Activated T-cell treated with anti-CD3 and anti-CD28 coated beads, Interleukin-2, amount 50 U/mL, for 4 hours (primary cell): ENCODE measurements at regions not wholly inside any gene's neighbourhood (a gene's known extent, or its start where the extent isn't known, plus 50 kb on each side); places are given as distances from the start of the nearest gene placed in this dataset.
"Not testable (repeated sequence)": the region's sequence is repeated elsewhere in the genome, so short reads cannot be mapped to it uniquely, and the experiment has no call there.

ENCODE experiments used
- ATAC-seq, 2 donors: fragments of 200-7000 bp; cut with Tn5 transposase; one replicate each; pipeline ENCODE4 v1.10.0; 2021
- DNase-seq: peaks from one replicate; pipeline ENCODE4 v3.0.0-alpha.2; 2020
- H3K27me3 Mint-ChIP-seq: one replicate; pipeline ENCODE4 v1.8.0; 2021; ENCODE audit warnings: low read depth, mixed read lengths
- H3K36me3 Mint-ChIP-seq: one replicate; pipeline ENCODE4 v1.8.0; 2022; ENCODE audit warnings: mixed read lengths; ENCODE audit not compliant: insufficient read depth
- H3K4me1 Mint-ChIP-seq: one replicate; pipeline ENCODE4 v1.8.0; 2021; ENCODE audit warnings: low read depth, mixed read lengths
- H3K4me3 Mint-ChIP-seq: one replicate; pipeline ENCODE4 v1.8.0; 2021; ENCODE audit warnings: mild to moderate bottlenecking, moderate library complexity, mixed read lengths
- H3K9me3 Mint-ChIP-seq: one replicate; pipeline ENCODE4 v1.8.0; 2021; ENCODE audit warnings: mixed read lengths

DNA sequence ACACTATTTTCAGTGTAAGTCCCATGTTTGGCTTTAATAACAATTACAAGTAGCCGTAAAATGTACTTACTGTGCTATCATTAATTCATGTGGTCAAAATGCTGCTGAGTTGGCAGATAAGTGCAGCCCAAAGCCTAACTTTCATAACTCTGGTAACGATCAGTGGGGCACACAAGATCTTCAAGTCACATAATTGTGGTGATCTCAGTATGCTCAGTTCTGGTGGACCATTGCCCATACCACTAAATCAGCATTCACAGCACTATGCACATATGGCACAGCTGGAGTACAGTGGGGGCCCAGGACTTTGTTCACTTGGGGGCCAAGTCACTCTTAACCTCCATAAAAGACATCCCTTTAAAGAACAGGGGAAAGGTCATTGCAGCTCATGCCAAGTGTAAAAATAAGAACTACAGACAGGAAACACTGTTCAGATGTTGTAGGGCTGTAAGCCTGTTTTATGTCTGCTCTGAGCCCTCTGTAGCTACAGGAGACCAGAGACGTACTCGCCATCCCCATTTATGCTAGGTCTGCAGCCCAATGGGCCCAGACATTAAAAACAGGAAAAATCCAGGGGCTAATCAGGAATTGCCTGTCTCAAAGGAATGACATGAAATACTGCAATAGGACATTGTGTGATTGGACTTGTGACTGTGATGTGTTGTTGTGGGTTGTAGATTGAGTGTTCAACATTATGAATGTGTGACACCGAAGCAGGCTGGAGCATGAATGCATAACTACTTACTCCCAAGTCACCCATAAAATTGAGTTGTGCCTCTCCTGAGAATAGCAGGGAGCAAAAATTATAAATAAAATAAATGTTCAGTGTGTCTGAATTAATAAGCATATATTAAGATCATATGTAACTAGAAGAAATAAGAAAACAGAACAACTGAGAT is 282.5 kb upstream of the EPHA3 start:
- H3K9me3 Mint-ChIP-seq: peaks cover 5% of the 10 kb centered on the region
- ATAC-seq: no peak
- no peak for DNase-seq
- H3K36me3 Mint-ChIP-seq: no peaks in the 10 kb centered on the region
- H3K4me3 Mint-ChIP-seq: no peak overlapping the region
- no peaks in the 10 kb centered on the region for H3K4me1 Mint-ChIP-seq
- no peaks in the 10 kb centered on the region for H3K27me3 Mint-ChIP-seq

GRCh38 chr3:88828466-88828865 is 279.0 kb upstream of the EPHA3 start:
- DNase-seq (no peak), ATAC-seq (no peak)
- Mint-ChIP-seq H3K36me3 (no peaks in the 10 kb centered on the region), H3K4me3 (no peak overlapping the region), H3K9me3 (peaks cover 5% of the 10 kb centered on the region), H3K27me3 (no peaks in the 10 kb centered on the region), H3K4me1 (no peaks in the 10 kb centered on the region)

- DNase-seq (no peak), ATAC-seq (no peak)
- no peaks in the 10 kb centered on the region for H3K4me1 Mint-ChIP-seq
- no peak overlapping the region for H3K4me3 Mint-ChIP-seq
- H3K9me3 Mint-ChIP-seq: peaks cover 15% of the 10 kb centered on the region
- no peaks in the 10 kb centered on the region for H3K27me3 Mint-ChIP-seq
- no peaks in the 10 kb centered on the region for H3K36me3 Mint-ChIP-seq
Measured at GRCh38 chr3:88852606-88853005, 254.8 kb upstream of the EPHA3 start.

DNA sequence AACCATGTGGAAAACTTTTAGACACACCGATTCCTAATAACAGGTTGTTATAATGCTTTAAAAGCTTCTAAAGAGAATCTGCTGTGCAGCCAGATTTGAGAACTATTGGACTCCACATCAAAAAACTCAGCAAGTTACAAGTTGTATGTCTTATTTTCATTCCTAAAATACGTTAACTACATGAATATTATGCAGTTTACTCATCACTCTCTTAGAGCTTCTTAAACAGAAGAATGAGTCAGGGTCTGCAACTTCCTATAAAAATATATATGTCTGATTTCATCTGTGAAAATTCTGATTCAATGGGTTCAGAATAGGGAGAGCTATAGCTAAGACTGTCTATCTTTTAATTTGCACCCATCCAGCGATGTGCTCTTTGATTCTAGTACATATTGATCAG is 244.2 kb upstream of the EPHA3 start:
- no peaks in the 10 kb centered on the region for H3K27me3 Mint-ChIP-seq
- H3K36me3 Mint-ChIP-seq: no peaks in the 10 kb centered on the region
- DNase-seq (no peak), ATAC-seq (no peak)
- no peak overlapping the region for H3K4me3 Mint-ChIP-seq
- no peaks in the 10 kb centered on the region for H3K4me1 Mint-ChIP-seq
- peaks cover 9% of the 10 kb centered on the region for H3K9me3 Mint-ChIP-seq

DNA sequence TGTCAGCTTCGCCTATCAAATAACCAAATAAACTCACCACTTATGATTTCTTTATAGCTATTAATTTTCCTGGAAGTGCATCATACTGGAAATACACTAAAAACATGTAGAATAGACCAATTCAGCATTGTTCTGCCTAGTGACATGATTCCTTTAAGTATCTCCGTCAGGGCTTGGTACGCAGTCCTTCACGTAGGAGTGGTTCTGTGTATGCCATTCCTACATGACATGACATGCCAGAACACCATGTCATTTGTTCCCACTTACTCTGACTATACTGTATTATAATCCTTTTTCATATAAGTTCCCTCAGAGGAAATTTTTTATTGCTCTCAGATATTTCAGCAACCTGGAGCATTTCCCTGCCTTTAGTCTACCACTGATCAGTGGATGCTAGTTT is 230.7 kb upstream of the EPHA3 start:
- no peak for ATAC-seq
- no peaks in the 10 kb centered on the region for H3K36me3 Mint-ChIP-seq
- H3K9me3 Mint-ChIP-seq: peaks cover 2% of the 10 kb centered on the region
- H3K4me3 Mint-ChIP-seq: no peak overlapping the region
- H3K4me1 Mint-ChIP-seq: no peaks in the 10 kb centered on the region
- DNase-seq: no peak
- no peaks in the 10 kb centered on the region for H3K27me3 Mint-ChIP-seq

DNA sequence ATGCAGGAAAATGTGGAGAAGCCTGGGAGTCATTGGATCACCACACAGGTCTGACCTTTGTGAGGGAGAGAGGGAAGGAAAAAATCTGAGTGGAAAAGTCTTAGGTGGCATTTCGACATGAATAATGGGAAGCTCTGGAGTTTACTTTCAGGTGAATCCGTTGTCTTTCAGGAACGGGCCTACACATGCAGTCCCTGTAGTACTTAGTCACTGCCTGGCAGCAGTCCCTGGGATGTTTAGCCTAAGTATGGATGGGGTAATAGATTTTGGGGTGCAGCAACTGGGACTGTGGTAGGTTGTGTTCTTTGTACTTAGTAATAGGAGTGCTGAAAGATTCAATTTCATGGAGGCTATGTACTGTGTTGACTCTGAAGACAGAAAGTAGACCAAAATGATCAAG is 227.5 kb upstream of the EPHA3 start:
- Mint-ChIP-seq H3K4me1 (no peaks in the 10 kb centered on the region), H3K27me3 (no peaks in the 10 kb centered on the region), H3K4me3 (no peak overlapping the region), H3K36me3 (no peaks in the 10 kb centered on the region), H3K9me3 (peaks cover 6% of the 10 kb centered on the region)
- no peak for ATAC-seq
- no peak for DNase-seq

DNA sequence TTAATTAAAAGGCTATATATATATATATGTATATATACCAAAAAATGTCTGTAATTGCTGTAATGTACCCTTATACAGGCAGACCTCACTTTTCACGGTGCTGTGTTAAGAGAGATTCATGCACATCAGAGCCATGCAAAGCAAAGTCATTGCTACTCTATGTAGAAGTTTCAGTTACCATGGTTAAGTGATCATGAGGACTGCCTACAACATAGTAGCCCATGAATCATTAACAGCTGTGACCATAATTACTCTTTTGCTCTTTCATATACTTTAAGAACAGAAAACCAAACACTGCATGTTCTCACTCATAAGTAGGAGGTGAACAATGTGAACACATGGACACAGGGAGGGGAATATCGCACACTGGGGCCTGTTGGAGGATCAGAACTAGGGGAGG is 225.3 kb upstream of the EPHA3 start:
- Mint-ChIP-seq H3K36me3 (no peaks in the 10 kb centered on the region), H3K4me1 (no peaks in the 10 kb centered on the region), H3K27me3 (no peaks in the 10 kb centered on the region), H3K4me3 (no peak overlapping the region), H3K9me3 (peaks cover 13% of the 10 kb centered on the region)
- DNase-seq (no peak), ATAC-seq (no peak)

DNA sequence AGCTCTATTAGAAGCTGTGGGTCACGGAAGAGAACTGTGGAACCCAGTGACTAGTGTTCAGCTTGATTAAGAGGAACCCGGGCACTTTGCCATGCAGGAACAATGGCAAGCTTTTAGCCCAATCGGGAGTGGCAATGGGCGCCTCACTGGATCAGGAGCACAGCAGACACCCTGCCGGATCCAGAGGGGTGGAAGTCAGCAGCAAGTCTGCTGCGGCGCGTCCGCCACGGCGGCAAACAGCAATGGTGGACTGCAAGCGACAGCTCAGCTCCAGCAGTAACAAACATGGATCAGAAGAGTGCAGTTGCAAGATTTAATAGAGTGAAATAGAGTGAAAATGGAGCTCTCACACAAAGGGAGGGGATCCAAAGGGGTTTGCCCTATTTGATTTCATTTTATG is 220.8 kb upstream of the EPHA3 start:
- H3K9me3 Mint-ChIP-seq: peaks cover 20% of the 10 kb centered on the region
- not testable (repeated sequence) for H3K4me1 Mint-ChIP-seq, H3K36me3 Mint-ChIP-seq, DNase-seq, H3K4me3 Mint-ChIP-seq, ATAC-seq, H3K27me3 Mint-ChIP-seq

GRCh38 chr3:88896026-88896425 is 211.4 kb upstream of the EPHA3 start:
- Mint-ChIP-seq H3K4me1 (no peaks in the 10 kb centered on the region), H3K36me3 (no peaks in the 10 kb centered on the region), H3K4me3 (no peak overlapping the region), H3K9me3 (peaks cover 4% of the 10 kb centered on the region), H3K27me3 (no peaks in the 10 kb centered on the region)
- ATAC-seq (no peak), DNase-seq (no peak)

GRCh38 chr3:88912294-88912877 is 195.0 kb upstream of the EPHA3 start:
- Mint-ChIP-seq H3K27me3 (no peaks in the 10 kb centered on the region), H3K36me3 (no peaks in the 10 kb centered on the region), H3K4me3 (no peak overlapping the region), H3K4me1 (no peaks in the 10 kb centered on the region), H3K9me3 (peaks cover 11% of the 10 kb centered on the region)
- no peak for ATAC-seq
- DNase-seq: no peak

DNA sequence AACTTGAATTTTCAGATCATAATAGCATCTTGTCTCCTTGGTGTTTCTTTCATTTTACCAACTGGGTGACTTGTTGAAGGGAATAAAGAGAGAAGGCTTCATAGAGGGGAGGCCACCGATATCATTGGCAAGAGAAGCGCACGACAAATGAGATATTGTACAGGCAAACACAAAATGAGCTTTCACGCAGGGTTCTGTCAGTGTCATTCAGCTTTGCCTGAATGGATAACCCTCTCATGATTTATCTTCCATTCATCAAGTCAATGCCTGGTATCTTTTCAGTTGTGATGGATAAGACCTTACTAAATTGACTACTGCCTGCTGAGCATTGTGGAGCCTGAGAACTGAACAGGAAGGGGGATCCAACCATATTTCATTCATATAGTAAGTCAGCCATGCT is 188.6 kb upstream of the EPHA3 start:
- Mint-ChIP-seq H3K27me3 (no peaks in the 10 kb centered on the region), H3K4me3 (no peak overlapping the region), H3K9me3 (peaks cover 11% of the 10 kb centered on the region), H3K36me3 (no peaks in the 10 kb centered on the region), H3K4me1 (no peaks in the 10 kb centered on the region)
- DNase-seq (no peak), ATAC-seq (no peak)

GRCh38 chr3:88921986-88922385 is 185.4 kb upstream of the EPHA3 start:
- no peak overlapping the region for H3K4me3 Mint-ChIP-seq
- no peaks in the 10 kb centered on the region for H3K4me1 Mint-ChIP-seq
- no peaks in the 10 kb centered on the region for H3K9me3 Mint-ChIP-seq
- no peaks in the 10 kb centered on the region for H3K27me3 Mint-ChIP-seq
- H3K36me3 Mint-ChIP-seq: no peaks in the 10 kb centered on the region
- ATAC-seq (no peak), DNase-seq (no peak)

GRCh38 chr3:88926221-88926620 is 181.2 kb upstream of the EPHA3 start:
- Mint-ChIP-seq H3K9me3 (peaks cover 7% of the 10 kb centered on the region), H3K36me3 (no peaks in the 10 kb centered on the region), H3K4me3 (no peak overlapping the region), H3K4me1 (no peaks in the 10 kb centered on the region), H3K27me3 (no peaks in the 10 kb centered on the region)
- DNase-seq (no peak), ATAC-seq (no peak)

GRCh38 chr3:88930611-88931010 is 176.8 kb upstream of the EPHA3 start:
- DNase-seq: no peak
- H3K4me1 Mint-ChIP-seq: no peaks in the 10 kb centered on the region
- ATAC-seq: no peak

GRCh38 chr3:88936831-88937230 is 170.6 kb upstream of the EPHA3 start:
- DNase-seq (no peak), ATAC-seq (no peak)
- no peak overlapping the region for H3K4me3 Mint-ChIP-seq
- no peaks in the 10 kb centered on the region for H3K27me3 Mint-ChIP-seq
- peaks cover 26% of the 10 kb centered on the region for H3K9me3 Mint-ChIP-seq
- no peaks in the 10 kb centered on the region for H3K36me3 Mint-ChIP-seq
- no peaks in the 10 kb centered on the region for H3K4me1 Mint-ChIP-seq

More at GRCh38 chr3:88930611-88931010, 176.8 kb upstream of the EPHA3 start:
- Mint-ChIP-seq H3K9me3 (peaks cover 14% of the 10 kb centered on the region), H3K36me3 (no peaks in the 10 kb centered on the region), H3K4me3 (no peak overlapping the region), H3K27me3 (no peaks in the 10 kb centered on the region)
